Heart right ventricle (tissue), 16 donors: ENCODE measurements at regions not wholly inside any gene's neighbourhood (a gene's known extent, or its start where the extent isn't known, plus 50 kb on each side); places are given as distances from the start of the nearest gene placed in this dataset.
A peak's percentile ranks its signal among the peaks of the same experiment; 100 is the strongest.

Experiments
- ATAC-seq, 8 donors: fragments of 200-7000 bp; cut with Tn5 transposase; one replicate each; pipeline ENCODE4 v1.9.1; 2020; ENCODE audit warnings: mild to moderate bottlenecking in 8 of 8, moderate library complexity in 8 of 8, moderate number of reproducible peaks in 1 of 8
- DNase-seq, 2 donors: peaks; one replicate each; pipeline ENCODE4 v3.0.0-alpha.2; 2020
- H3K27ac ChIP-seq, 10 donors: fragments of 200-600 bp; sonication (generic) in 2 of 10; one replicate each; pipeline versions ENCODE4 v1.5.0 to v1.8.0; 2020 to 2022; ENCODE audit warnings: mild to moderate bottlenecking in 3 of 10
- H3K27me3 ChIP-seq, 7 donors: fragments of 200-600 bp; one replicate each; pipeline ENCODE4 v1.8.0; 2021 to 2022; ENCODE audit warnings: mild to moderate bottlenecking in 2 of 7
- H3K36me3 ChIP-seq, 9 donors: fragments of 200-600 bp; sonication (generic) in 1 of 9; one replicate each; pipeline versions ENCODE4 v1.5.0 to v1.8.0; 2020 to 2022; ENCODE audit warnings: mild to moderate bottlenecking in 2 of 9
- H3K4me1 ChIP-seq, 9 donors: fragments of 200-600 bp; sonication (generic) in 1 of 9; one replicate each; pipeline versions ENCODE4 v1.5.0 to v1.8.0; 2020 to 2022; ENCODE audit warnings: mild to moderate bottlenecking in 4 of 9
- H3K4me3 ChIP-seq, 10 donors: fragments of 200-600 bp; sonication (generic) in 2 of 10; one replicate each; pipeline versions ENCODE4 v1.5.0 to v1.8.0; 2020 to 2022; ENCODE audit warnings: mild to moderate bottlenecking in 7 of 10, moderate library complexity in 2 of 10
- H3K9me3 ChIP-seq, 11 donors: fragments of 200-600 bp in 10 of 11; sonication (generic) in 2 of 11; one replicate each; pipeline versions ENCODE4 v1.5.0 to v1.8.0; 2013 to 2022; ENCODE audit warnings: mild to moderate bottlenecking in 2 of 11, control low read depth in 1 of 11, moderate library complexity in 1 of 11
- CTCF ChIP-seq, 9 donors: fragments of 200-600 bp; sonication (generic) in 2 of 9; IDR thresholded peaks; one replicate each; pipeline versions ENCODE4 v1.5.0 to v1.8.0; 2021 to 2022; ENCODE audit warnings: antibody characterized with exemption in 9 of 9, mild to moderate bottlenecking in 5 of 9, moderate library complexity in 1 of 9
- WGBS, 2 donors: extraction: QIAGEN DNeasy Blood & Tissue Kit; methylation state at CpG; one replicate each; pipeline ENCODE4 v1.1.7; 2013; ENCODE audit warnings: inconsistent platforms in 1 of 2; 5-methylcytosine and 5-hydroxymethylcytosine counted together
- intact Hi-C, 10 donors: fragments of 100-400 bp; cut with DNase I; formaldehyde crosslinking; loops; one replicate each; pipeline versions ENCODE4 v1.11.1 to v1.14.2; 2022
- donor health status: Arrhythmogenic right ventricular cardiomyopathy.
- donor health status: ischemic (EF 13 %, LVEDD 7.1; RV severe dilation, severe dysfunction).
- donor health status: healthy with polysubstance abuse.
- donor health status: DM: no; HTN: yes; CAD: no.
- donor health status: DM: no; HTN: no; CAD: no.
- donor health status: ischemic (EF 25% LVEDD 6.9; RV normal size, moderate dysfunction).
- donor health status: ischemic (EF 25% LVEDD 5.7; RV mildly dilated, moderate dysfunction).
- donor health status: healthy.
- donor health status: DM: yes; HTN: yes; CAD: no.
- donor health status: Ischemic cardiomyopathy.
- donor health status: ischemic (EF 35%, LVEDD 5.7; RV mildly dilated, moderate dysfunction).
- donor health status: nonischemic (EF 11% LVEDD 7.7; RV severe dilation, severe dysfunction).
- donor health status: DM: yes; HTN: yes; CAD: no.
- donor health status: PGD.
- donor health status: ischemic (EF 29% LVEDD 5.4; RV normal size, mild dysfunction).
- donor health status: nonischemic (EF 23%, LVEDD 6.1; RV moderate dilation, normal function).

DNA sequence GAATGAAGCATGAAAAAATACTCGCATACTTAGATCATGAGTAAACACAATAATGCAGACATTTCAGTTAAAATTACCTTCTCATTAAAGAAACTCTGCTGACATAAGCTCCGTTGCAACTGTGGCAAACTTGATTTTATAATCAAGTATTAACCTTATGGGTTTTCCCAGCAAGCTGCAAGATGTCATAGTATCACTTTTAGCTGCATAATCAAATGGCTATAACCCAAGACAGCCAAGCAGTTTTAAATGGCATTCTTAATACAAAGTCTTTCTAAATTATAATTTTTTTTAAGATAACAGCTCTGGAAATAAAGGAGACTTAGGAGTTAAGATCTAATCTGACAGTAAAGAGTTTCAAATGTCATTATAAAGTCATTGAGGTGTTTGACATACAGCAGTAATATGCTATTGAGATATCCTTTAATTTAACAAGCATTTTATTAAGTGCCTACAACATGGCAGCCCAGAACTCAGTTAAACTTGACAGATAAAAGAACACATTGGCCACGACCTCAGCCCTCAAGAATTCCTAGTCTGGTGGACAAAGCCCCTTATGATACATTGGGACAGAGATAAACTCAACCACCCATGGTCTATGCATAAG is 163.1 kb upstream of the FAT3 start:
- intact Hi-C loops = no loop called here
- 52 to 61% methylated on average over 3 of the region's 3 CpGs for WGBS, 2 donors
- H3K27me3 ChIP-seq = no peaks in the 10 kb centered on the region
- DNase-seq (no peak), ATAC-seq (no peak)
- H3K27ac ChIP-seq = no peak overlapping the region
- no peaks in the 10 kb centered on the region for H3K9me3 ChIP-seq
- no peaks in the 10 kb centered on the region for H3K36me3 ChIP-seq
- H3K4me3 ChIP-seq = no peak overlapping the region
- TF ChIP-seq CTCF (IDR thresholded peaks at IDR 0.05) = no peak
- H3K4me1 ChIP-seq = no peaks in the 10 kb centered on the region

DNA sequence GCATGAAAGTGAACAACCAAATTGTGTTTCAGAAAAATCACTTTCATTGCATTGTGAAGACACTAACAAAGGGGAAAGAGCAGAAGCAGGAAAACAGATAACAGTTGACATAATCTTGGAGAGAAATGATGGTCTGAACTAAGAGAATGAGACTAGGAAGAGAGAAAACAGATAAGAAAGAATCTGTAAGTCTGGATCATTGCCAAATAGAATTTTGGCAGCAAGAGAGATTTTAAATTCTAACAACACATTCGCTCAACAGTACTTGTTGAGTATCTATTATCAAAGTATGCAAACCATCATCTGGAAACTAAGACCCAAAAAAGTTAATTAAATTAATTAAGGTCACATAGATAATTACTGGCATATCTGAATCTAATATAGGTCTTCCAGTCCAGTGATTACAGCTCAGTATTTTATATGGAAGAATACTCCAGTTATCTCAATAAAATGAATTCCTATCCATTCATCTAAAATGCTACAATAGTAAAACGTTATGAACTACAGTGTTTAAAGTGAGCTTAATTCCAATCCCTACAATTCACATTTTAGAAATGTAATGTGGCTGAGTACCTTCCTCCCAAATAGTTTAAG is 166.7 kb upstream of the FAT3 start:
- Histone ChIP-seq H3K4me3 (no peak overlapping the region), H3K27me3 (no peaks in the 10 kb centered on the region), H3K9me3 (no peaks in the 10 kb centered on the region), H3K36me3 (no peaks in the 10 kb centered on the region), H3K4me1 (no peaks in the 10 kb centered on the region), H3K27ac (no peak overlapping the region)
- 16 to 20% methylated on average over 2 of the region's 2 CpGs for WGBS, 2 donors
- intact Hi-C loops = no loop called here
- DNase-seq = no peak
- TF ChIP-seq CTCF (IDR thresholded peaks at IDR 0.05) = no peak
- ATAC-seq = no peak

GRCh38 chr11:92053216-92053615 is 171.4 kb upstream of the FAT3 start:
- H3K4me1 ChIP-seq = no peaks in the 10 kb centered on the region
- ATAC-seq = no peak
- no peaks in the 10 kb centered on the region for H3K9me3 ChIP-seq
- DNase-seq = no peak
- no peak for TF ChIP-seq CTCF (IDR thresholded peaks at IDR 0.05)
- H3K4me3 ChIP-seq = no peak overlapping the region
- intact Hi-C loops = no loop called here
- H3K27me3 ChIP-seq = no peaks in the 10 kb centered on the region
- no peaks in the 10 kb centered on the region for H3K36me3 ChIP-seq
- H3K27ac ChIP-seq = no peak overlapping the region

DNA sequence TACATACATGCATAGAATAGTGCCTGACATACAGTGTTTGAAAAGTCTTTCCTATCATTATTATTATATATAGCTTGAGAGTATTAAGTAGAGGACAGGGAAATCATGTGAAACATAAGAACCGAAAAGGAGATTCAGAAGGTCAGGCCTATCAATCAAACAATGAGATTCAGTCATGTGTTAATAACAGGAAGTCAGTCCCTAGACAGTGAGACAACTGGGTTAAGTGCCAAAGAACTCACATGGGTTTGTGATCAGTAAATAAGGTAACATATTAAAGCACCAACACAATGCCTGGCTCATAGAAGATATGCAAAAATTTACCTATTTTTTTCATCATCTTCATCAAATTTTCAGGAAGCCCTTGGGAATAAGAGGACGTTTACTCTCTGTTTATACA is 174.3 kb upstream of the FAT3 start:
- no peak overlapping the region for H3K4me3 ChIP-seq
- H3K36me3 ChIP-seq = no peaks in the 10 kb centered on the region
- H3K4me1 ChIP-seq = no peaks in the 10 kb centered on the region
- DNase-seq = no peak
- intact Hi-C loops = no loop called here
- no peak for TF ChIP-seq CTCF (IDR thresholded peaks at IDR 0.05)
- no peak overlapping the region for H3K27ac ChIP-seq
- ATAC-seq = peak in 1 of 8 donors; percentile 57
- H3K9me3 ChIP-seq = no peaks in the 10 kb centered on the region
- H3K27me3 ChIP-seq = no peaks in the 10 kb centered on the region
- 38 to 55% methylated on average over 2 of the region's 2 CpGs for WGBS, 2 donors
